GM12874 (cell line): ENCODE measurements at regions not wholly inside any gene's neighbourhood (a gene's known extent, or its start where the extent isn't known, plus 50 kb on each side); places are given as distances from the start of the nearest gene placed in this dataset.

Source experiments
- CTCF ChIP-seq: IDR thresholded peaks from 2 replicates; pipeline ENCODE4 v1.5.1; 2011; ENCODE audit warnings: low read depth, mild to moderate bottlenecking, control low read depth, low read length, moderate library complexity; ENCODE audit not compliant: insufficient read depth

GRCh38 chr2:162938387-162938786 lies 99.8 kb upstream of the KCNH7 start:
- no peak for TF ChIP-seq CTCF

GRCh38 chr2:162934191-162934590 lies 95.6 kb upstream of the KCNH7 start:
- TF ChIP-seq CTCF = no peak

- no peak for TF ChIP-seq CTCF
These were observed 93.8 kb upstream of the KCNH7 start for GRCh38 chr2:162932416-162932815.

GRCh38 chr2:162929571-162929970 lies 91.0 kb upstream of the KCNH7 start:
- no peak for TF ChIP-seq CTCF

GRCh38 chr2:162928356-162928755 lies 89.8 kb upstream of the KCNH7 start:
- TF ChIP-seq CTCF = no peak

- no peak for TF ChIP-seq CTCF
These were observed 88.3 kb upstream of the KCNH7 start for GRCh38 chr2:162926907-162927306.

- TF ChIP-seq CTCF = no peak
These were observed 87.9 kb upstream of the KCNH7 start for GRCh38 chr2:162926501-162926900.

- TF ChIP-seq CTCF = no peak
These were observed 87.0 kb upstream of the KCNH7 start for GRCh38 chr2:162925595-162925994.
